ENCODE measurements at regions not wholly inside any gene's neighbourhood (a gene's known extent, or its start where the extent isn't known, plus 50 kb on each side); places are given as distances from the start of the nearest gene placed in this dataset.

- TF ChIP-seq SP1 (CRISPR knock-in tag; conservative IDR thresholded peaks at IDR 0.05) (no peak), GRHL2 (CRISPR knock-in tag; IDR thresholded peaks at IDR 0.05; ENCODE audit: insufficient replicate concordance, severe bottlenecking) (no peak)
Measured at GRCh38 chr6:96301023-96301422, 220.6 kb upstream of the UFL1 start.

All from WTC11 (cell line).